Liver (tissue), 8 donors: ENCODE measurements at regions not wholly inside any gene's neighbourhood (a gene's known extent, or its start where the extent isn't known, plus 50 kb on each side); places are given as distances from the start of the nearest gene placed in this dataset.
"Not testable (repeated sequence)": the region's sequence is repeated elsewhere in the genome, so short reads cannot be mapped to it uniquely, and the experiment has no call there.

ENCODE experiments used
- DNase-seq: peaks from one replicate; pipeline ENCODE4 v3.0.0-alpha.2; 2017; ENCODE audit warnings: low spot score
- H3K27ac ChIP-seq, 2 donors: one replicate each; pipeline ENCODE4 v1.7.0; 2013; ENCODE audit warnings: inconsistent platforms in 2 of 2, low read length in 2 of 2, control low read depth in 1 of 2, low read depth in 1 of 2, mild to moderate bottlenecking in 1 of 2
- H3K27me3 ChIP-seq, 4 donors: one replicate each; pipeline versions ENCODE4 v1.6.1 to v1.7.0; 2013; ENCODE audit warnings: low read length in 3 of 4, inconsistent platforms in 1 of 4, mild to moderate bottlenecking in 1 of 4, moderate library complexity in 1 of 4; ENCODE audit not compliant: control insufficient read depth in 4 of 4, insufficient read depth in 4 of 4
- H3K36me3 ChIP-seq, 4 donors: one replicate each; pipeline versions ENCODE4 v1.6.1 to v1.7.0; 2013; ENCODE audit warnings: low read length in 3 of 4, mild to moderate bottlenecking in 3 of 4, low read depth in 1 of 4, moderate library complexity in 1 of 4; ENCODE audit not compliant: control insufficient read depth in 4 of 4, insufficient read depth in 3 of 4
- H3K4me1 ChIP-seq, 4 donors: one replicate each; pipeline versions ENCODE4 v1.6.1 to v1.7.0; 2013; ENCODE audit warnings: low read length in 3 of 4, mild to moderate bottlenecking in 3 of 4, moderate library complexity in 1 of 4; ENCODE audit not compliant: control insufficient read depth in 4 of 4, insufficient read depth in 4 of 4
- H3K4me3 ChIP-seq, 3 donors: one replicate each; pipeline versions ENCODE4 v1.6.1 to v1.7.0; 2013; ENCODE audit warnings: low read length in 3 of 3, control low read depth in 1 of 3, low read depth in 1 of 3, mild to moderate bottlenecking in 1 of 3
- H3K9ac ChIP-seq, 2 donors: one replicate each; pipeline ENCODE4 v1.7.0; 2013; ENCODE audit warnings: low read length in 2 of 2, mild to moderate bottlenecking in 2 of 2, moderate library complexity in 2 of 2, control low read depth in 1 of 2, low read depth in 1 of 2
- H3K9me3 ChIP-seq, 4 donors: one replicate each; pipeline versions ENCODE4 v1.6.1 to v1.7.0; 2013; ENCODE audit warnings: low read length in 3 of 4; ENCODE audit not compliant: control insufficient read depth in 4 of 4
- ATF3 ChIP-seq: IDR thresholded peaks from 2 replicates; pipeline ENCODE4 v1.6.1; 2016; ENCODE audit warnings: antibody characterized with exemption
- CTCF ChIP-seq: fragments of 150-350 bp; IDR thresholded peaks from 2 replicates; pipeline ENCODE4 v1.5.1; 2017; ENCODE audit warnings: improper control_type of control experiment, low read depth, low read length; ENCODE audit not compliant: missing input control
- EGR1 ChIP-seq, 2 donors: IDR thresholded peaks; 2 replicates each; pipeline ENCODE4 v1.6.1; 2016 to 2018; ENCODE audit warnings: antibody characterized with exemption in 2 of 2, low read depth in 2 of 2
- FOXA1 ChIP-seq: IDR thresholded peaks from 2 replicates; pipeline ENCODE4 v1.6.1; 2016; ENCODE audit warnings: antibody characterized with exemption
- FOXA2 ChIP-seq: IDR thresholded peaks from 2 replicates; pipeline ENCODE4 v1.6.1; 2016; ENCODE audit warnings: antibody characterized with exemption
- GABPA ChIP-seq, 2 donors: IDR thresholded peaks in 1 of 2; conservative IDR thresholded peaks in 1 of 2; 2 replicates each; pipeline ENCODE4 v1.6.1; 2016; ENCODE audit warnings: antibody characterized with exemption in 2 of 2, mild to moderate bottlenecking in 1 of 2, moderate library complexity in 1 of 2
- HNF4A ChIP-seq, 2 donors: conservative IDR thresholded peaks; 2 replicates each; pipeline ENCODE4 v1.6.1; 2016; ENCODE audit warnings: antibody characterized with exemption in 2 of 2, mild to moderate bottlenecking in 2 of 2
- HNF4G ChIP-seq: IDR thresholded peaks from 2 replicates; pipeline ENCODE4 v1.6.1; 2016; ENCODE audit warnings: antibody characterized with exemption
- JUND ChIP-seq, 2 donors: IDR thresholded peaks; 2 replicates each; pipeline ENCODE4 v1.6.1; 2016; ENCODE audit warnings: antibody characterized with exemption in 2 of 2
- MAX ChIP-seq: IDR thresholded peaks from 2 replicates; pipeline ENCODE4 v1.6.1; 2016; ENCODE audit warnings: antibody characterized with exemption
- NR2F2 ChIP-seq: IDR thresholded peaks from 2 replicates; pipeline ENCODE4 v1.6.1; 2016; ENCODE audit warnings: antibody characterized with exemption
- RAD21 ChIP-seq, 2 donors: IDR thresholded peaks; 2 replicates each; pipeline ENCODE4 v1.6.1; 2016; ENCODE audit warnings: antibody characterized with exemption in 2 of 2, mild to moderate bottlenecking in 2 of 2
- REST ChIP-seq: IDR thresholded peaks from 2 replicates; pipeline ENCODE4 v1.6.1; 2016; ENCODE audit warnings: antibody characterized with exemption, mild to moderate bottlenecking
- RXRA ChIP-seq, 2 donors: IDR thresholded peaks; 2 replicates each; pipeline ENCODE4 v1.6.1; 2017 to 2018; ENCODE audit warnings: antibody characterized with exemption in 2 of 2, mild to moderate bottlenecking in 1 of 2
- SP1 ChIP-seq: IDR thresholded peaks from 2 replicates; pipeline ENCODE4 v1.6.1; 2018; ENCODE audit warnings: antibody characterized with exemption, mild to moderate bottlenecking
- TAF1 ChIP-seq: conservative IDR thresholded peaks from 2 replicates; pipeline ENCODE4 v1.6.1; 2016; ENCODE audit warnings: antibody characterized with exemption, mild to moderate bottlenecking
- YY1 ChIP-seq: IDR thresholded peaks from 2 replicates; pipeline ENCODE4 v1.6.1; 2016; ENCODE audit warnings: antibody characterized with exemption, mild to moderate bottlenecking
- ZBTB33 ChIP-seq: IDR thresholded peaks from 2 replicates; pipeline ENCODE4 v1.6.1; 2016; ENCODE audit warnings: antibody characterized with exemption
- WGBS: extraction: QIAGEN DNeasy Blood & Tissue Kit; methylation state at CpG from one replicate; pipeline ENCODE4 v1.1.7; 2013; 5-methylcytosine and 5-hydroxymethylcytosine counted together
- donor health status: healthy.
- donor health status: healthy.
- donor health status: healthy.
- donor health status: healthy.
- donor health status: healthy.

GRCh38 chr6:58365856-58366255 is 1048.4 kb downstream of the PRIM2 start:
- H3K9ac ChIP-seq, H3K27me3 ChIP-seq, H3K36me3 ChIP-seq, H3K4me3 ChIP-seq, H3K27ac ChIP-seq, H3K4me1 ChIP-seq, H3K9me3 ChIP-seq, DNase-seq: not testable (repeated sequence)
- WGBS: 63% methylated on average over 3 of the region's 3 CpGs

- not testable (repeated sequence) for H3K27ac ChIP-seq, H3K27me3 ChIP-seq, DNase-seq, H3K4me1 ChIP-seq, H3K4me3 ChIP-seq, H3K9ac ChIP-seq, H3K36me3 ChIP-seq
- peaks cover 0 to 23% (median under 1%) of the 10 kb centered on the region in 4 donors for H3K9me3 ChIP-seq
- WGBS: 68% methylated on average over 2 of the region's 2 CpGs
Observed at GRCh38 chr6:58406659-58407058, 1089.2 kb downstream of the PRIM2 start.

- H3K4me3 ChIP-seq: no peak overlapping the region
- H3K36me3 ChIP-seq: no peaks in the 10 kb centered on the region
- H3K27ac ChIP-seq: no peak overlapping the region
- TF ChIP-seq CTCF (no peak), RXRA (IDR thresholded peaks at IDR 0.05) (no peak), SP1 (no peak), ATF3 (no peak), RAD21 (IDR thresholded peaks at IDR 0.05) (no peak), FOXA1 (no peak), EGR1 (IDR thresholded peaks at IDR 0.05; ENCODE audit: low read depth in 2 of 2) (no peak), MAX (no peak), GABPA (IDR thresholded peaks at IDR 0.05 in 1 of 2, conservative IDR thresholded peaks at IDR 0.05 in 1 of 2) (no peak), TAF1 (no peak), HNF4A (conservative IDR thresholded peaks at IDR 0.05) (no peak), JUND (IDR thresholded peaks at IDR 0.05) (no peak), YY1 (no peak), NR2F2 (no peak), ZBTB33 (no peak), REST (no peak), FOXA2 (no peak), HNF4G (no peak)
- peaks cover 0 to 14% (median 4%) of the 10 kb centered on the region in 4 donors for H3K9me3 ChIP-seq
- no peaks in the 10 kb centered on the region for H3K4me1 ChIP-seq
- no peak overlapping the region for H3K9ac ChIP-seq
- no peaks in the 10 kb centered on the region for H3K27me3 ChIP-seq
- no peak for DNase-seq
Observed at GRCh38 chr6:58419321-58419720, 1101.9 kb downstream of the PRIM2 start.
